A549 (cell line): ENCODE measurements at regions not wholly inside any gene's neighbourhood (a gene's known extent, or its start where the extent isn't known, plus 50 kb on each side); places are given as distances from the start of the nearest gene placed in this dataset.

Source experiments
- BCL3 ChIP-seq: fragments of >200 bp; sonication (Bioruptor Twin); formaldehyde crosslinking; IDR thresholded peaks from 3 replicates; pipeline ENCODE4 v1.6.1; 2016
- CTCF ChIP-seq: fragments of >200 bp; sonication (Bioruptor Twin); formaldehyde crosslinking; IDR thresholded peaks from 3 replicates; pipeline ENCODE4 v1.5.1; 2016
- EP300 ChIP-seq, 2 experiments: fragments of >200 bp; sonication (Bioruptor Twin); formaldehyde crosslinking; IDR thresholded peaks; 2 replicates in 1 of 2; 3 replicates in 1 of 2; pipeline ENCODE4 v1.6.1; 2016 to 2017
- NR3C1 ChIP-seq: fragments of >200 bp; sonication (Bioruptor Twin); formaldehyde crosslinking; IDR thresholded peaks from 3 replicates; pipeline ENCODE4 v1.6.1; 2017
- TF ChIP-seq, protein P1 (sequence below): fragments of 450-650 bp; IDR thresholded peaks from 2 replicates; pipeline ENCODE4 v1.6.1; 2014; ENCODE audit warnings: antibody characterized with exemption
- TF ChIP-seq, protein P2 (sequence below): fragments of 150-350 bp; IDR thresholded peaks from 2 replicates; pipeline ENCODE4 v1.6.1; 2014; ENCODE audit warnings: low read depth, mild to moderate bottlenecking, low read length

- TF ChIP-seq NR3C1 = no peak
- TF ChIP-seq, protein P1, sequence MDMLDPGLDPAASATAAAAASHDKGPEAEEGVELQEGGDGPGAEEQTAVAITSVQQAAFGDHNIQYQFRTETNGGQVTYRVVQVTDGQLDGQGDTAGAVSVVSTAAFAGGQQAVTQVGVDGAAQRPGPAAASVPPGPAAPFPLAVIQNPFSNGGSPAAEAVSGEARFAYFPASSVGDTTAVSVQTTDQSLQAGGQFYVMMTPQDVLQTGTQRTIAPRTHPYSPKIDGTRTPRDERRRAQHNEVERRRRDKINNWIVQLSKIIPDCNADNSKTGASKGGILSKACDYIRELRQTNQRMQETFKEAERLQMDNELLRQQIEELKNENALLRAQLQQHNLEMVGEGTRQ = no peak
- no peak for TF ChIP-seq CTCF
- TF ChIP-seq BCL3 = no peak
- TF ChIP-seq EP300 (IDR thresholded peaks at IDR 0.05) = no peak
- TF ChIP-seq, protein P2, sequence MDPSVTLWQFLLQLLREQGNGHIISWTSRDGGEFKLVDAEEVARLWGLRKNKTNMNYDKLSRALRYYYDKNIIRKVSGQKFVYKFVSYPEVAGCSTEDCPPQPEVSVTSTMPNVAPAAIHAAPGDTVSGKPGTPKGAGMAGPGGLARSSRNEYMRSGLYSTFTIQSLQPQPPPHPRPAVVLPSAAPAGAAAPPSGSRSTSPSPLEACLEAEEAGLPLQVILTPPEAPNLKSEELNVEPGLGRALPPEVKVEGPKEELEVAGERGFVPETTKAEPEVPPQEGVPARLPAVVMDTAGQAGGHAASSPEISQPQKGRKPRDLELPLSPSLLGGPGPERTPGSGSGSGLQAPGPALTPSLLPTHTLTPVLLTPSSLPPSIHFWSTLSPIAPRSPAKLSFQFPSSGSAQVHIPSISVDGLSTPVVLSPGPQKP = no peak
Observed at GRCh38 chr7:131255242-131255641, 72.4 kb upstream of the MKLN1 start.
